Neural progenitor cell (in vitro differentiated cells): ENCODE measurements at regions not wholly inside any gene's neighbourhood (a gene's known extent, or its start where the extent isn't known, plus 50 kb on each side); places are given as distances from the start of the nearest gene placed in this dataset.
"Not testable (repeated sequence)": the region's sequence is repeated elsewhere in the genome, so short reads cannot be mapped to it uniquely, and the experiment has no call there.

ENCODE experiments used
- DNase-seq: peaks from one replicate; pipeline ENCODE4 v3.0.0-alpha.2; 2016; ENCODE audit warnings: low spot score
- H2AFZ ChIP-seq: fragments of 200-600 bp; sonication (generic); replicated peaks from 2 replicates; pipeline ENCODE4 v1.6.1; 2016; ENCODE audit warnings: antibody characterized with exemption
- H3F3A ChIP-seq: fragments of 200-600 bp; sonication (generic); 2 replicates; pipeline ENCODE4 v1.6.1; 2016; ENCODE audit warnings: antibody characterized with exemption, low read depth
- H3K27ac ChIP-seq: fragments of 200-600 bp; sonication (generic); 2 replicates; pipeline ENCODE4 v1.5.1; 2016; ENCODE audit warnings: mild to moderate bottlenecking
- H3K27me3 ChIP-seq: fragments of 200-600 bp; sonication (generic); 2 replicates; pipeline ENCODE4 v1.6.1; 2016; ENCODE audit warnings: mild to moderate bottlenecking, moderate library complexity
- H3K36me3 ChIP-seq: fragments of 200-600 bp; sonication (generic); 2 replicates; pipeline ENCODE4 v1.5.1; 2016
- H3K4me1 ChIP-seq: fragments of 200-600 bp; sonication (generic); 2 replicates; pipeline ENCODE4 v1.6.1; 2016; ENCODE audit warnings: mixed run types
- H3K4me2 ChIP-seq: fragments of 200-600 bp; sonication (generic); 2 replicates; pipeline ENCODE4 v1.6.1; 2016
- H3K4me3 ChIP-seq: fragments of 200-600 bp; sonication (generic); 2 replicates; pipeline ENCODE4 v1.5.1; 2016
- H3K79me2 ChIP-seq: fragments of 200-600 bp; sonication (generic); 2 replicates; pipeline ENCODE4 v1.6.1; 2016; ENCODE audit warnings: low read depth
- H3K9ac ChIP-seq: fragments of 200-600 bp; sonication (generic); 2 replicates; pipeline ENCODE4 v1.6.1; 2016
- H3K9me3 ChIP-seq: fragments of 200-600 bp; sonication (generic); 2 replicates; pipeline ENCODE4 v1.5.1; 2016; ENCODE audit warnings: low read depth
- H4K20me1 ChIP-seq: fragments of 200-600 bp; sonication (generic); 2 replicates; pipeline ENCODE4 v1.6.1; 2016; ENCODE audit warnings: low read depth
- H3K27ac Mint-ChIP-seq: 3 replicates; pipeline ENCODE4 v1.8.0; 2021; ENCODE audit warnings: mixed read lengths
- H3K27me3 Mint-ChIP-seq: 2 replicates; pipeline ENCODE4 v1.8.0; 2022; ENCODE audit warnings: low read depth, mild to moderate bottlenecking, inconsistent platforms, moderate library complexity, mixed read lengths; ENCODE audit not compliant: insufficient read depth
- H3K36me3 Mint-ChIP-seq: 3 replicates; pipeline ENCODE4 v1.8.0; 2021; ENCODE audit warnings: mixed read lengths
- H3K4me1 Mint-ChIP-seq: 3 replicates; pipeline ENCODE4 v1.8.0; 2021; ENCODE audit warnings: mixed read lengths
- H3K4me3 Mint-ChIP-seq: 3 replicates; pipeline ENCODE4 v1.8.0; 2021; ENCODE audit warnings: mild to moderate bottlenecking, moderate library complexity, mixed read lengths
- H3K9me3 Mint-ChIP-seq: 3 replicates; pipeline ENCODE4 v1.8.0; 2020; ENCODE audit warnings: mixed read lengths
- CTCF ChIP-seq: fragments of 200-600 bp; sonication (generic); IDR thresholded peaks from 2 replicates; pipeline ENCODE4 v1.5.1; 2017; ENCODE audit warnings: antibody characterized with exemption, mild to moderate bottlenecking
- EZH2 ChIP-seq: fragments of 200-600 bp; sonication (generic); IDR thresholded peaks from 2 replicates; pipeline ENCODE4 v1.6.1; 2017; ENCODE audit warnings: antibody characterized with exemption, mild to moderate bottlenecking, moderate library complexity
- EZH2phosphoT487 ChIP-seq: fragments of 200-600 bp; sonication (generic); IDR thresholded peaks from 2 replicates; pipeline ENCODE4 v1.6.1; 2017; ENCODE audit warnings: antibody characterized with exemption

- Mint-ChIP-seq H3K27me3 (peaks cover 3% of the 10 kb centered on the region), H3K4me3 (peak overlapping the region; percentile 30), H3K4me1 (no peaks in the 10 kb centered on the region), H3K27ac (no peak overlapping the region), H3K9me3 (peaks cover 31% of the 10 kb centered on the region), H3K36me3 (peaks cover 15% of the 10 kb centered on the region)
- no peaks in the 10 kb centered on the region for H4K20me1 ChIP-seq
- no peak overlapping the region for H3K9ac ChIP-seq
- H3K4me3 ChIP-seq: no peak overlapping the region
- no peaks in the 10 kb centered on the region for H3K36me3 ChIP-seq
- H2AFZ ChIP-seq: no peak overlapping the region
- TF ChIP-seq CTCF: no peak
- TF ChIP-seq EZH2phosphoT487: no peak
- no peak for TF ChIP-seq EZH2
- no peak overlapping the region for H3K4me2 ChIP-seq
- no peaks in the 10 kb centered on the region for H3K4me1 ChIP-seq
- no peaks in the 10 kb centered on the region for H3F3A ChIP-seq
- H3K27me3 ChIP-seq: no peaks in the 10 kb centered on the region
- no peaks in the 10 kb centered on the region for H3K9me3 ChIP-seq
- no peak overlapping the region for H3K27ac ChIP-seq
- no peaks in the 10 kb centered on the region for H3K79me2 ChIP-seq
- DNase-seq: no peak
These were observed 73.4 kb upstream of the DDHD1 start for GRCh38 chr14:53226553-53226952.

- Histone ChIP-seq H3K4me2 (no peak overlapping the region), H3K27me3 (no peaks in the 10 kb centered on the region), H3K4me1 (no peaks in the 10 kb centered on the region), H3K27ac (no peak overlapping the region), H4K20me1 (no peaks in the 10 kb centered on the region), H3K9ac (no peak overlapping the region), H2AFZ (no peak overlapping the region), H3K36me3 (no peaks in the 10 kb centered on the region), H3K79me2 (no peaks in the 10 kb centered on the region), H3K4me3 (no peak overlapping the region), H3K9me3 (no peaks in the 10 kb centered on the region), H3F3A (no peaks in the 10 kb centered on the region)
- DNase-seq: no peak
- H3K4me1 Mint-ChIP-seq: peaks cover 7% of the 10 kb centered on the region
- TF ChIP-seq EZH2phosphoT487: no peak
- TF ChIP-seq CTCF: no peak
- no peak for TF ChIP-seq EZH2
- H3K27me3 Mint-ChIP-seq: peaks cover 5% of the 10 kb centered on the region
- H3K9me3 Mint-ChIP-seq: peaks cover 22% of the 10 kb centered on the region
- no peak overlapping the region for H3K27ac Mint-ChIP-seq
- H3K36me3 Mint-ChIP-seq: peaks cover 8% of the 10 kb centered on the region
- no peak overlapping the region for H3K4me3 Mint-ChIP-seq
These were observed 67.8 kb upstream of the DDHD1 start for GRCh38 chr14:53220914-53221313.

GRCh38 chr14:53218161-53218560 is 65.0 kb upstream of the DDHD1 start:
- no peak for DNase-seq
- H2AFZ ChIP-seq: peak overlapping the region; percentile 96
- peak overlapping the region; percentile 94 for H3K27ac Mint-ChIP-seq

GRCh38 chr14:53217316-53217994 is 64.3 kb upstream of the DDHD1 start:
- no peak overlapping the region for H3K27ac ChIP-seq
- peaks cover 4% of the 10 kb centered on the region for H3K36me3 Mint-ChIP-seq
- H3F3A ChIP-seq: no peaks in the 10 kb centered on the region
- peak overlapping the region; percentile 76 for H3K27ac Mint-ChIP-seq
- no peak overlapping the region for H3K9ac ChIP-seq
- H3K36me3 ChIP-seq: no peaks in the 10 kb centered on the region
- H3K27me3 Mint-ChIP-seq: peaks cover 7% of the 10 kb centered on the region
- peak overlapping the region; percentile 59 for H3K4me3 ChIP-seq
- H4K20me1 ChIP-seq: no peaks in the 10 kb centered on the region
- no peaks in the 10 kb centered on the region for H3K27me3 ChIP-seq
- H3K4me3 Mint-ChIP-seq: peak overlapping the region; percentile 91
- DNase-seq: peak; percentile 91
- no peaks in the 10 kb centered on the region for H3K79me2 ChIP-seq
- peaks cover 32% of the 10 kb centered on the region for H3K4me1 Mint-ChIP-seq
- TF ChIP-seq CTCF (peak; percentile 54), EZH2phosphoT487 (no peak)
- H3K9me3 ChIP-seq: no peaks in the 10 kb centered on the region
- peak overlapping the region; percentile 96 for H2AFZ ChIP-seq
- H3K4me2 ChIP-seq: peak overlapping the region; percentile 81
- H3K9me3 Mint-ChIP-seq: peaks cover 8% of the 10 kb centered on the region
- H3K4me1 ChIP-seq: no peaks in the 10 kb centered on the region

More at GRCh38 chr14:53218161-53218560, 65.0 kb upstream of the DDHD1 start:
- H3K27ac ChIP-seq: no peak overlapping the region
- H3K27me3 ChIP-seq: no peaks in the 10 kb centered on the region
- peak overlapping the region; percentile 91 for H3K4me3 Mint-ChIP-seq
- peak overlapping the region; percentile 81 for H3K4me2 ChIP-seq
- no peak for TF ChIP-seq EZH2phosphoT487
- H4K20me1 ChIP-seq: no peaks in the 10 kb centered on the region
- peaks cover 5% of the 10 kb centered on the region for H3K27me3 Mint-ChIP-seq
- no peaks in the 10 kb centered on the region for H3F3A ChIP-seq
- no peaks in the 10 kb centered on the region for H3K79me2 ChIP-seq
- peak overlapping the region; percentile 59 for H3K4me3 ChIP-seq
- H3K36me3 ChIP-seq: no peaks in the 10 kb centered on the region
- H3K36me3 Mint-ChIP-seq: peaks cover 5% of the 10 kb centered on the region
- no peaks in the 10 kb centered on the region for H3K9me3 ChIP-seq
- H3K9ac ChIP-seq: no peak overlapping the region
- peaks cover 10% of the 10 kb centered on the region for H3K9me3 Mint-ChIP-seq
- H3K4me1 Mint-ChIP-seq: peaks cover 29% of the 10 kb centered on the region
- no peaks in the 10 kb centered on the region for H3K4me1 ChIP-seq

GRCh38 chr14:53216955-53217315 is 63.8 kb upstream of the DDHD1 start:
- Histone ChIP-seq H2AFZ (peak overlapping the region; percentile 96), H3K4me3 (peak overlapping the region; percentile 59), H3K4me2 (peak overlapping the region; percentile 81)
- H3K9me3 Mint-ChIP-seq, H3K4me1 ChIP-seq, H3K9me3 ChIP-seq, H3K27me3 ChIP-seq, H3K79me2 ChIP-seq, H3F3A ChIP-seq, H3K27ac ChIP-seq, H3K27me3 Mint-ChIP-seq, H3K36me3 Mint-ChIP-seq, H3K36me3 ChIP-seq, H4K20me1 ChIP-seq, DNase-seq, H3K9ac ChIP-seq: not testable (repeated sequence)
- peak overlapping the region; percentile 76 for H3K27ac Mint-ChIP-seq
- H3K4me1 Mint-ChIP-seq: peaks cover 33% of the 10 kb centered on the region
- H3K4me3 Mint-ChIP-seq: peak overlapping the region; percentile 86

GRCh38 chr14:53216478-53216877 is 63.4 kb upstream of the DDHD1 start:
- not testable (repeated sequence) for H3K4me2 ChIP-seq, H3K36me3 ChIP-seq, DNase-seq, H3K27ac Mint-ChIP-seq, H3K27ac ChIP-seq, H3K79me2 ChIP-seq, H3K9ac ChIP-seq, H3K4me3 ChIP-seq, H3K4me1 ChIP-seq, H3K36me3 Mint-ChIP-seq, H3F3A ChIP-seq, H3K9me3 Mint-ChIP-seq, H3K9me3 ChIP-seq, H4K20me1 ChIP-seq, H3K27me3 ChIP-seq, H2AFZ ChIP-seq, H3K27me3 Mint-ChIP-seq
- Mint-ChIP-seq H3K4me3 (peak overlapping the region; percentile 86), H3K4me1 (peaks cover 33% of the 10 kb centered on the region)
